ENCODE measurements at regions not wholly inside any gene's neighbourhood (a gene's known extent, or its start where the extent isn't known, plus 50 kb on each side); places are given as distances from the start of the nearest gene placed in this dataset.

DNA sequence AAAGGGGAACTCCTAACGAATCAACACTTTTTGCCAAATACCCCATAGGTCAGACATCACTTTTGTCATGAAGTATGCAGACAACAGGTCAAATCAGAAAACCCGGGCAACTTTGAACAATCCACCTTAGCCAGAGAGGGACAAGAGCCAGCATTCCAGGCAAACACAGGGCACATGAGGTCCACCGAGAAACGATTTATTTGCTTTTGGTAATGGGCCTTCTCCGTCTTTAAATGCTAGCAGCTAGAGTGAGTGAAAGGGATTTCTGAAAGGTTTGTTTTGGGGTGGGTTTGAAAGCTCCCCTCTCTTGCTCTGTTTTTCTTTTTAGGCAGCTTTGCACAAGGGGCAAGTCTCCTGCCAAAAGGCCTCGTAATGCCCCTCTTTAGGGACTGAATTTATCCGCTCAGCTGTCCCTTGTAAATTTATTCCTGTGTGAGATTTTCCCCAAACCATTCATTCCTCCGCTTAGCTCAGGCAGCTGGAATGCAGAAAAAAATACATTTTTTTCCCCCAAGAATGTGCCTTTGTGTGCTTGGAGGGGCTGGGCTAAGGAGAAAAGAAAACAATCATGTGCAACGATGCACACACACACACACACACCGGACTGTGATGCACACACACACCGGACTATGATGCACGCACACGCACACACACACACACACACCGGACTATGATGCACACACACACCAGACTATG, 196.9 kb downstream of the SNX19 start:
- DNase-seq: peak; percentile 88

DNA sequence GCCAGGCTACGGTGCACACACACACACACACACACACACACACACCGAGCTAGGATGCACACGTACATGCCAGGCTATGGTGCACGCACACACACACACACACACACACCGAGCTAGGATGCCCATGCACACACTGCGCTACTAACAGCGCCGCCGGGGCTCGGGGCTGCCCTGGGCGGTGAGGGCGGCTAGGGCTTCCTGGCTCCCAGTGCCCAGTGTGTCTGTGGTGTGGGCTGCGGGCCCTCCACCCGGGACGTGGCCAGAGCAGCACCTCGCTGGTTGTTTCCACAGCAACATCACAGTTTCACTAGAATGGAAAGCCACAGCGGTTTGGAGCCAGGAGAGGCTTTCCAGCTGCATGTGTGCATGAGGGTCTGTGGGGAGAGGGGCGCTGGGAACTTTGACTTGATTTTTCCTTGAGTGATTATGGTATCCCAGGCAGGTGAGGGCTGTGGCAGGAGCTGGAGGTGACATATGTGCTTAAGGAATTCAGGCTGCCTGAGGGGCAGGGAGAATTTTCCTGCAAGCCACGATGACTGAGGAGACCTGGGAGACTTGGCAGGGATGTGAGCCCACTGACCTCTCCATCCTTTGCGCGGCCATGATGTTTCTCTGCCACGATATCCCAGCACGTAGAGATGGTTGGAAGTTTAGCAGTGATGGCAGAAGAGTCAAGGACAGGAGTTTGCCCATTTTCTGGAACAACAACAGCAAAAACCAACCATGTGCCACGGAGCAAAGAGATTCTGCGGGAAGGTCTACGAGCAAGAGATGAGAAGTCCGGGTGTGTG, 195.9 kb downstream of the SNX19 start:
- peak; percentile 26 for DNase-seq

DNA sequence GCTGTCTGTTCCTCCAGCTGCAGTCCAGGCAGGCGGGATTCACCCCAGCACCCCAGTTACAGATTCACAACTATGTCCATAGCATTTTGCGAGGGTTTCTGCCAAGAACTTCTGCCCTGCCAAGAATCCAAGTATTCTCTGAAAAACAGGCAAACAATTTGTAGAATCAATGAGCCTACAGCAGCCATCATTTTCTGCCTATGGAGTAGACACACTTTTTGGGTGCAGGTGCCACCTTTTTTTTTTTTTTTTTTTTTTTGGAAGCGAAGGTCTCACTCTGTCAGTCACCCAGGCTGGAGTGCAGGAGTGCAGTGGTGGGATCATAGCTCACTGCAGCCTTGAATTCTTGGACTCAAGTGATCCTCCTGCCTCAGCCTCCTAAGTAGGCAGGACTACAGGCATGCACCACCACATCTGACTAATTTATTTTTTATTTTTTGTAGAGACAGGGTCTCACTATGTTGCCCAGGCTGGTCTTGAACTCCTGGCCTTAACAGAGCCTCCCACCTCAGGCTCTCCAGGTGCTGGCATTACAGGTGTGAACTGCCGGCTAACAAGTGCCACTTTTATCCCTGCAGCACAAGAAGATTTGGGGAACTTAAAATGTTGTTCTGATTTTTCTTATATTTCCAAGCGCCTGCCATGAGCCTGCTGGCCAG, 195.1 kb downstream of the SNX19 start:
- DNase-seq: no peak

DNA sequence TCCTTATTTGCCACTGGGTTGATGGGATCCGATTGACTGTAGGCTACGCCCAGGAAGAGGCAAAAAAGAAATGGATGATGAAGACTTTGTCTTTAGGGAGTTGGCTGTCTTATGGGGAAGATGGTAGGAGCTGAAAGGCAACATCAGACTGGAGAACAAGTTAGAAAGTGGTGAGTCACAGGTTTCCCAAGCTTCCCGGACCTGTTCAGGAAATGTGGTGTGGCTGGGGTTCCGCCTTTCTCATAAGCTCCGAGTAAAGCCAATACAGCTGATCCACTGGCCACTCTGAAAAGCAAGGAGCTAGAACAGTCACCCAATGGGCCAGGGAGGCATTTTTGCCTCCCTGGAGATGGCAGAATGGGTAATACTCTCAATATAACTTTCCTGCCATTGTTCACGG, 194.5 kb downstream of the SNX19 start:
- peak; percentile 68 for DNase-seq

DNA sequence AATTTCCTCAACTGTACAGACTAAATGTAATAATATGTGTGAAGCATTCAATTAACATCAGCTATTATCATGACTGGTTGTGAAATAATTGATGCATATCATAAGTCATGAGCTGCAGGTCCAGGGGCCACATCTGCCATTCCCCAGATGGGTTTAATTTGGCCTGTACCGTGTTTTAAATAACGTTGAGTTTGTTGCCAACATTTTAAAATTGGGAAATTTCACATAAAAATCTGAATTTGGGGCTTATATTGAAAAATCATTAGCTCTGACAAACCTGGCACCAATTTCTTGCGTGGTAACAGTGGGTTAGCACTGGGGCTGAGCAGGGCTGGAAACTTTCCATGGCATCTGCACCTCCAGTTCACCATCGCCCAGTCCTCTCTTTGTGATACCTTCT, 193.9 kb downstream of the SNX19 start:
- DNase-seq: no peak

DNA sequence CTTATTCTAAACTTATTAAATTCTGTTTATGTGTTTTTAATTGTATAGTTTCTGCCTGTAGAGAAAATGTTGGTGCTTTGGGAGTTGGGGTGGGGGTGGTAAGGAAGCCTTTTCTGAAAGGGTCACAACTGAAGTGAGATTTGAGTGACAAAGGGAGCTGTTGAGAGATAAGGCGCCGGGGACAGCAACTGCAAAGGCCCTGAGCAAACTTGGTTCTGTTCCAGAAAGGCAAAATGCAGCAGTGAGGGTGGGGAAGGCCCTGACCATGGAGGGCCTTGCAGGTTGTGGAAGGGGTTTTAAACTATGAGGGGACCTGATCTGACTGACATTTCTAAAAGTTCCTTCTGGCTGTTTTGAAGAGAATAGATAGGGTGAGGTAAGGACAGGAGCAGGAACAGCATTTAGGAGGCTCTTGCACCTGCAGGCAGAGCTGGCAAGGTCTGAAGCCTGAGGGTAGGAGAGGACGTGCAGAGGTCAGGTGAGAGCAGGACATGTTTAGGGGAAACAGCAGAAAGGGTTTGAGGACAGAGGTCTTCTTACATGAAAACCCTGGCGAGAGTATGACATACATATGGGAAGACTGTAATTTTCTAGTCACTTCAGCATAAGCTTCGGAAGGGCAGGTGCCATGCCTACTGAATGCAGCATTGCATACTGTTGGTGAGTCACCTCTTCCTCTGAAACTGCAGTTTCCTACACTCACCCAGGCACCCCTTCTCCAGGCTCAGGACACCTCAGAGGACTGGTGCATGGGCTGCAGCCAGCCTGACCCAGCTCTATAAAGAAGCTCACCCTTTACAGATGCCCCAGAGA, 190.7 kb downstream of the SNX19 start:
- DNase-seq: peak; percentile 34

DNA sequence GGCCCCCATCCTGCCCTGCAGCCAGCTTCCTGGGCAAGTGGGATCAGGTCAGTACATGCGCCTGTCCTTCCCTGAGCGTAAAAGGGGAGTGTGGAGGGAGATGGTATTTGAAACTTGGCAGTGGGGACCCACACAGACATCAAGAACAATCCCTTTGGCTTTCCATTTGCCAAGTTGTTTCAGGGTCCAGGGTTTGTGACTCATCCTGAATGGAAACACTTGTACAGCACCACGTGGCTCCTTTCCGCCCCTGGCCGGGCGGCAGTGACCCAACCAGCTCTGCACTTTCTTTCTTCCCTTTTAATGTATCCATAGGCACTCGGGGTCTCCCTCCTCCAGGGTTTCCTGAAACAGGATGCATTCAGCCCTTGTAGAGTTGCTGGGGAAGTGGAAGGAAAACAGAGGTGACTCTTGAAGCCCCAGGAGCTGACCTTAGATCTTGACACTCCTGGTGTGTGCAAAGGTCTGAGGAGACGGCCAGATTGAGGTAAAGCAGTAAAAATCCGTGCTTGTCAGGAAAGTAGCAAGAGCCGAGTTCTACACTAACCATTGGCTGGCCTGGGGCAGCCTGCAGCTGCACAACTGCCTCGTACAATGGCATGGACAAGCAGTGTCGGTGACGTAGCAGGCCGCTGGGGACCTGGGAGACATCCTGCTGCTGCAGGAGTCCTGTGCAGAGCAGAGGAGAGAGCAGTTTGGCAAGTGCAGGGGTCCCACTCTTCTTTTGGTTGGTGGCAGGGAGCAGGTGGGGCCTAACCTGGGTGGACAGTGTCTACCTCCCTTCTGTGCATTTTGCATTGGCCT, 189.8 kb downstream of the SNX19 start:
- peak; percentile 35 for DNase-seq

DNA sequence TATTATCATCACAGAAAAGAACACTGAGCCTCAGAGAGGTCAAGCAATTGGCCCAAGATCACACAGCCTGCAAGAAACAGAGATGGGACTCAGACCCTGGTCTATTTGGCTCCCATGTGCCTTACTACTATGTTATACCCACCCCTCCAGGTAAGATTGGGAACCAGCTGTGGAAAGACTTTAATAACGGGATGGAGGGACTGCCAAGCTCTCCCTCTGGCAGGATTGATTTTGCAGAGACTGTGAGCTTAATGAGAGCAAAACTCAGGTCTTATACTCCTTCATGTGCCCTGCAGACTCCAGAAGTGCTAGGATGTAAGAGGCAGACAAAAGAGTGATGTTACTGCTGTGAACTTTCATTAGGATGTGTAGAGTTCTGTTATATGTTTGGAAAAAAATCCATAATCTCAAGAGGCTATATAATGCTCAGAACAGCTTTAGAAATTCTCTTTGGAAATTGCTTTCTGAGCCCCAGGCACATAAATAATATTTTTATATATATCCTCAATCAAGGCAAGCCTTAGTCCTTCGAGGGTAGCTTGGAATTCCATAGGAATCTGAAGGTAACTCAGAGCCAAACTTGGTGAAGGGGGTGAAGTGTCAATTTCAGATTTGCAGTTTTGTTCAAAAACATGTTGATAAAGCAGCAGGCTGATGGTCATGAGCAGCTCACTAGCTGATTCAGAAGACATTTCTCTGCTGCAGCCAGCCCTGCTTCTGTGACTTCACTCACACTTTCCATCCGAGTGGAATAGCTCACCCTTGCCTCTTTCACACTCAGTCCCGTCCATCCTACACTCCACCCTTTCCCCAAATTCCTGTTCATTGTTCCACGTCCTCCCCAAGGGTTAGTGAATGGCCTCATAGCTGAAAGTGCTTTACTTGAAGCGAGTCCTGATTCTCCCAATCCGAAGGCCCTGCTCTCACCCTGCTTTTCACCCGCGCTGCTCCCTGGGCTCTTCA, 188.8 kb downstream of the SNX19 start:
- DNase-seq: no peak

DNA sequence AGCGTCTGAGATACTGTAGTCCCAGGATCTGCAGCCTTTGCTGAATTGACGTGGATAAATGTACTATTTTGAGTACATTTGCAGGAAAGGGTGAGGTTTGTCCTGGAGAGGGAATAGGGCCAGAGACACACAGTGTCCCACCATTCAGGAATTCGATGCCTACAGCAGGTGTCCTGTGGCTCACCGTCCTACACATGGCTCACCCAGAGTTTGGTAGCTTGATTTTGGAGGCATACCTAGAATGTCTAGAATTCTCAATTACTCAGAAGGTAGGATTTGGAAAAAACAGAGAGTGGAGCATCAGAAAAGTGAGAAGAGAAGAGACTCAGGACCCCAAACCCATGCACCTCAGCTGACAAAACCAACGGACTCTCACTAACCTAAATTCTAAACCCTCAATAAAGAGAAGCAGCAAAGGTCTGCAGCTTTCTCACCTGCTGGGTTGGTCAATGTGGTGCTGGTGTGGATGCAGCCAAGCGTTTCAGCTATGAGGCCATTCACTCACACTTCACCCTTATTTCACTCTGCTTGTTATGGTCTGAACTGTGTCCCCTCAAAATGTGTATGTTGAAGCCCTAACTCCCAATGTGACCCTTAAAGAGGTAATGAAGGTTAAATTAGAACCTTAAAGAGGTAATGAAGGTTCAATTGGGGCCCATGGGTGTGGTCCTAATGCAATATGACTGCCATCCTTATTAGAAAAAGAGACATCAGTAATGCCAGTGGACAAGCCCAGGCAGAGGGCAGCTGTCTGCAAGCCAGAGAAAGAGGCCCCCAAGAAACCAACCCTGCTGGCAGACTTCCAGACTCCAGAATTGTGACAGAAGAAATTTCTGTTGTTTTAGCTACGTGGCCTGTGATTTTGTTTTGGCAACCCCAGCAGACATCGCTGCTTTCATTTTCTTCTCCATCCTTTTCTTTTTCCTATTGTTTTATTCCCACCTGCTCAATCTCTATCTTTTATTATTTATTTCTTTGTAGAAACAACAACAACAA, 187.8 kb downstream of the SNX19 start:
- DNase-seq: no peak

DNA sequence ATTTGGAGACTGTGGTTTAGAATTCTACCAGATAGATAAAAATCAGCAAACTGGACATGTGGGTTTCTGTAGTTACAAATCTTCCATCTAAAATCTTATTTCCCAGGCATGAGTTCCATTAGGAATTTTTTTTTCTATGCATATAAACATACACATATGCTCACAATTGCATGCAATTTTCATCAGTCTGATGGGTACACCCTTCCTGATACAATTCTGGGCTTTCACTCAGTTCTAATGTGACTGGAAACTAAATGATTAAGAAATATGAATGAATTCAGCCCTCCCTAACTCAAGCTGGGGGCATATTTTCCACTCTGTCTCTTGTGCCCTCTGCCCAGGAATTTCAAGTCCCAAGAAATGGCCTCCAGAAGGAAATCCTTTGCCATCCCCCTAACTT, 187.1 kb downstream of the SNX19 start:
- DNase-seq: no peak

DNA sequence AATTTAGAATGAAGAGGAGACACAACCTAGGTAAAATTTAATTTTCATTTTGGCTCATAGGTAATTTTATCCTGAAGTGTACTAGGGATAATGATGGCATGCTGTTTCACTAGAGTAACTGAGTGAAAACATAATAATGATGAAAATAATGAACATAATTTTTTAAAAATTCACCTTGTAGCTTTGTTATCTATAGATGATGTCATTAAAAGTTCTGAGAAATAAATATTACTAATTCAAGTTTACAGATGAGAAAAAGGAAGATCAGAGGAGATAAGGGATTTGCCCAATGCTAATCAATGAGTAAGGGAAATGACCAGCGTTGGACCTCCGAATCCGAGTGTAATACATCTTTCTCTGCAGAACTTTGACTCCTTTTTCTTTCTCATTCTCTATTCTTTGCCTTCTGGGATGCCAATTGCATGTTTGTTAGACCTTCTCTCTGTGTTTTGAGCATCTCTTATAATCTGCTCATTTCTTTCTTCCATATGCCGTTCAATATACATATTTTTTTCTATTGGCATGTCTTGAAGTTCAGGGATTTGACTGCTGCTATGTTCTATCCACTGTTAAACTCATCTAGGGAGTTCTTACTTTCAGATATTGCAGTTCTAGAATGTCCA, 186.5 kb downstream of the SNX19 start:
- DNase-seq: no peak

DNA sequence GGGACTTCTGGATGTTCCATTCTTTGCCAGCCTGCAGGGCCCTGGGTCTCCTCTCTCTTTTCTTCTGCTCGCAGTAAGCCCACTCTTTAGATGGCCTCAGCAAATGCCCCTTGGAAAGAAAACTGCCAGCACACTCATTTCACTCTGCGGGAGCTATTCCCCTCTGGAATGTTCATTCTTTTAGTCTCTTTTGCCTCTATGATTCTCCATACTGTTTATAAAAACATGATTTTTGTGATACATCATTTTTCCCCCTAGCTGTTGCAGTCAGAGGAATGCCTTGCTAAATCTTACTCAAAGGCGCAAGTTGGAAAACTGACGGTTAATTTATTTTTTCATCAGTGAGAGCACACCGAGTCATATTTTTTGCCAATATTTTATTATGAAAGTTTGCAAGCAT, 184.9 kb downstream of the SNX19 start:
- peak; percentile 14 for DNase-seq

DNA sequence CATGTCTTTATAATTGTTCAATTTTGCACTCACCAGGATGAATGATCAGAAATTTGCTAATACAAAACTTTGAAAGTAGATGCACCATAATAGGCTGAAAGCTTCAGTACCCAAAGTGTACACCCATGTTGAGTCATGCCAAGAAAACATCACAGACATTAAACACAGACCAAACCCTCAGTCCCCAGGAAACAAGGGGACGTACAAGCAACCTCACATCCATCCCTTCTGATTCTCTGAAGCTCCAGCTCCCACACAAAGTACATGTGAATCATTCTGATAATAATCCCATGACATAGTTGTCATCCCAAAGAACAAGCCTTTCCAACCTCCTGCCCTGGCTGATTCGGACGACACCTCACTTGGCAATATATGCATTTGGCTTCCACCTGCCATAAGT, 183.8 kb downstream of the SNX19 start:
- DNase-seq: no peak

DNA sequence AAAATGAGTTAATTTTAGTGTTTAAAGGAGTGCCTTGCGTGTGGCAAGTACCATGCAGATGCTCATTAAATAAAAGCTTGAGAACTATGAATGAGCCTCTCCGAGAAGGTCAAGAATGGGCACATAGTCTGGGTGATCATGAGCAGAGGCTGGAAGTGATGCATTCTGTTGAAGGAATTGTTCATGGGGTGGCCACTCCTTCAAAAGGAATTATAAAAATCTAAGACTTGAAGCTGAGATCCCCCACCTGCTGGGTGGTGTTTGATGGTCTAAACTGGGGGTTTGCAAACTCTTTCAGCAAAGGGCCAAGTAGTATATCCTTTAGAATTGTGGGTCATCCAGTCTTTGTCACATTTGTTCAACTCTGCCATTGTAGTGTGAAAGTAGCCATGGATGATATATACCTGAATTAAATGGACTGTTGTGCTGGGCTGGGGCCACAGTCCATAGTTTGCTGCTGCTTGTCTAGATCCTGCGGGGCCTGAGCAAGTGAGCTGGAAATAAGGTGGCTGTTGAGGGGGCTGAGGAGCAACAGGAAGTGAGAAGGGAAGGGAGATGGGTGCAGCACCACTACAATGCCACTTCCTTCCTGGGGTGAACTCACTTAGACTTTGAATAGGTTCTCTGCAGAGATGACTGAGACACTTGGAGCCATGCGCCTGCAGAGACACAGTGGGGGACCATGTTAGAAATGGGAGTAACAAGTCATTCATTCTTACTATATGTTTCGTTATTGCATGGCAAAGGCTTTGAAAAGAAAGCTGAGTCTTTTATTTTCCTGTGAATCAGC, 179.0 kb downstream of the SNX19 start:
- DNase-seq: peak; percentile 23

DNA sequence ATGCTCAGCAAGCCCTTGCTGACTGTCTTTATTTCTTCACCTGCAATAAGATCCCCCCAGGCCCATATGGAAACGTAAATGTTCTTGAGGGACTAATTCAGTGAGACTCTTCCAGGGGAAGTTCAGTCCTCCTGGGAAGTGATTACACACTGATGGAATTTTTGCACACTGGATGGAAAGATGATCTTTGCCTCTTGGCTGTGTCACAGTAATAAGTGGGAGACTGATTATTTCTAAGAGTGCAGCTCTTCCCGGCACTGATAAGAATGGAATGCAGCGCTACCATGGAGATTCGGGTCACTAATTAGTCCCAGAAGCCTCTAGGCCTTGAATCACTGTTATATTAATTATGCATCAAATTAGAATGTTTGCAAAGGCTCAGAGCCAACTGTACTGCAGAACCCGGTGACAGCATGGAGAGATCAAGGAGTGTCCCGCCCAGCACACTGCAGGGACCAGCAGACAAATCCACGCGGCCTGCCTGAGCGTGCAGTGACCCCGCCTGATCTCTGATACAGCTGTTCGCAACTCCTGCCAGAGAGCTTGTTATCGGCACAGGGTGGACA, 178.3 kb downstream of the SNX19 start:
- peak; percentile 98 for DNase-seq

DNA sequence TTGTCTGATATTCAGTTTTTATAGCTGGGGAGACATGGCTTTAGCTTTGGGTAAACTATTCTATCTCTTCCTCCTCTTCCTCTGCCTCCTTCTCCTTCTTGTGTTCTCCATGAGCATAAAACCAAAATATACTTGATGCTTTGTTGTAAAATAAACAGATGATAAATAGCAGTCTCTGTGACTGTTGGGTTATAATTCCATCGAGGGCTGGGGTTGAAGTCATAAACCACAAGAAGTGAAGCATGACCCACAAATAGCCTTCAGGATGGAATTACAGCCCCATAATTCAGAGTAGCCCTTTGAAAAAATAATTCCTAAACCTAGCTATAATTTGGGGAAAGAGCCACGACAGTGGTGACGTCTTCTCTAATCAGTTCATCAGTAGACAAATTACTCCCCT, 177.7 kb downstream of the SNX19 start:
- DNase-seq: peak; percentile 72

DNA sequence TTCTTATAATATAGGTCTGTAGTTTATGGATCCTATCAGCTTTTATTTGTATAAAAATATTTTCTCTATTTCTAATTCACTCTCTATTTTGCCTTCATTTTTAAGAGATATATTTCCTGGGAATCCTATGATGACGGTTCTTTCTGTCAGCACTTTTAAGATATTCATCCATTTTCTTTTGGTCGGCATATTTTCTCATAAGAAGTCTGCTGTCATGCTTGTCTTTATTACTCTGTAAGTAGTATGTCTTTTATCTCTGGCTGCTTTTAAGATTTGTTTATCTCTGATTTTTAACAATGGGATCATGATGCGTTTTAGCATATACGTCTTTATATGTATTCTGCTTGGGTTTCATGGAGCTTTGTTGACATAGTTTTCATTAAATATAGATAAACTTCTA, 175.5 kb downstream of the SNX19 start:
- DNase-seq: peak; percentile 31

DNA sequence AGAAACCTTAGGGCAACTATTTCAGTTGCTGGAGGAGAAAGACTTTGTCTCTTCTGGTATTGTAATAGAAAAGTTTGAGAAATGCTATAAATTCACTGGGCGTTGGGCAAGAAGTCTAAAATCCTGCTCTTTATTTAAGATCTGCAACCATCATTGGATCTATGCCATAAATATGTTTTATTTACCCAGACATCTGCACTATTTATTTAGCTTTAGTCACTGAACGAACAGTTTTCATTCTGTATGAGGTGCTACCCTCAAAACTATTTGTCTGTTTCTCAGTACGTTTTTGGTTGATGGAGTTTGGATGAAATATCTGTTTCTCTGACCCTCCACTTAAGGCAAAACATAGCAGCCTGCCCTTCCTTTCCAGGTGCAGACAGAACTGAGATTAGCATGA, 171.5 kb downstream of the SNX19 start:
- DNase-seq: no peak

Measured in fibroblast of skin of right biceps (primary cell).